Sigmoid colon (tissue), 4 donors: ENCODE measurements at regions not wholly inside any gene's neighbourhood (a gene's known extent, or its start where the extent isn't known, plus 50 kb on each side); places are given as distances from the start of the nearest gene placed in this dataset.

Experiments used
- CTCF ChIP-seq, 4 experiments: fragments of 450-650 bp in 3 of 4; fragments of 200-600 bp in 1 of 4; IDR thresholded peaks; one replicate each; pipeline ENCODE4 v1.5.1; 2016 to 2019; ENCODE audit warnings: antibody characterized with exemption in 4 of 4, mild to moderate bottlenecking in 3 of 4, moderate library complexity in 2 of 4
- EP300 ChIP-seq, 4 donors: sonication (generic); formaldehyde crosslinking; IDR thresholded peaks; one replicate each; pipeline ENCODE4 v1.6.1; 2017; ENCODE audit warnings: antibody characterized with exemption in 4 of 4
- POLR2A ChIP-seq, 2 donors: fragments of 450-650 bp; IDR thresholded peaks; one replicate each; pipeline ENCODE4 v1.6.1; 2016; ENCODE audit warnings: antibody characterized with exemption in 2 of 2, mild to moderate bottlenecking in 2 of 2, moderate library complexity in 2 of 2
- POLR2AphosphoS5 ChIP-seq, 4 donors: sonication (generic); formaldehyde crosslinking; IDR thresholded peaks; one replicate each; pipeline ENCODE4 v1.6.1; 2017; ENCODE audit warnings: antibody characterized with exemption in 4 of 4

- TF ChIP-seq CTCF (IDR thresholded peaks at IDR 0.05) (no peak), POLR2A (IDR thresholded peaks at IDR 0.05) (no peak), POLR2AphosphoS5 (IDR thresholded peaks at IDR 0.05) (no peak), EP300 (IDR thresholded peaks at IDR 0.05) (no peak)
Measured at GRCh38 chr6:91539456-91539855, 952.6 kb upstream of the MAP3K7 start.
